RWPE2 (cell line): ENCODE measurements at regions not wholly inside any gene's neighbourhood (a gene's known extent, or its start where the extent isn't known, plus 50 kb on each side); places are given as distances from the start of the nearest gene placed in this dataset.

Source experiments
- ATAC-seq: fragments of 200-7000 bp; cut with Tn5 transposase; 3 replicates; pipeline ENCODE4 v1.9.1; 2021; ENCODE audit warnings: low read depth
- DNase-seq: peaks from one replicate; pipeline ENCODE4 v3.0.0-alpha.2; 2020; ENCODE audit warnings: low spot score
- H3K27ac ChIP-seq: fragments of 450-650 bp; 2 replicates; pipeline ENCODE4 v1.5.1; 2017; ENCODE audit warnings: mild to moderate bottlenecking; ENCODE audit not compliant: poor library complexity, severe bottlenecking
- H3K27me3 ChIP-seq: fragments of 250-450 bp; sonication (Bioruptor Pico); 2 replicates; pipeline ENCODE4 v1.5.1; 2021; ENCODE audit warnings: mild to moderate bottlenecking, moderate library complexity; ENCODE audit not compliant: insufficient read depth, poor library complexity, severe bottlenecking
- H3K36me3 ChIP-seq: fragments of 250-450 bp; sonication (Bioruptor Pico); 2 replicates; pipeline ENCODE4 v1.5.1; 2020; ENCODE audit warnings: low read depth, mild to moderate bottlenecking, moderate library complexity
- H3K4me1 ChIP-seq: fragments of 250-450 bp; sonication (Bioruptor Pico); 2 replicates; pipeline ENCODE4 v1.5.1; 2021; ENCODE audit warnings: mild to moderate bottlenecking, moderate library complexity; ENCODE audit not compliant: insufficient read depth, poor library complexity, severe bottlenecking
- H3K4me3 ChIP-seq: fragments of 250-450 bp; sonication (Bioruptor Pico); 2 replicates; pipeline ENCODE4 v1.5.1; 2021; ENCODE audit warnings: mild to moderate bottlenecking, moderate library complexity; ENCODE audit not compliant: severe bottlenecking
- H3K9me3 ChIP-seq: fragments of 250-450 bp; sonication (Bioruptor Pico); 2 replicates; pipeline ENCODE4 v1.5.1; 2021; ENCODE audit warnings: mild to moderate bottlenecking, moderate library complexity; ENCODE audit not compliant: severe bottlenecking
- TF ChIP-seq, protein P1 (sequence below): fragments of 450-650 bp; IDR thresholded peaks from one replicate; pipeline ENCODE4 v1.5.1; 2017; ENCODE audit warnings: mild to moderate bottlenecking, moderate library complexity; ENCODE audit not compliant: poor library complexity, severe bottlenecking

DNA sequence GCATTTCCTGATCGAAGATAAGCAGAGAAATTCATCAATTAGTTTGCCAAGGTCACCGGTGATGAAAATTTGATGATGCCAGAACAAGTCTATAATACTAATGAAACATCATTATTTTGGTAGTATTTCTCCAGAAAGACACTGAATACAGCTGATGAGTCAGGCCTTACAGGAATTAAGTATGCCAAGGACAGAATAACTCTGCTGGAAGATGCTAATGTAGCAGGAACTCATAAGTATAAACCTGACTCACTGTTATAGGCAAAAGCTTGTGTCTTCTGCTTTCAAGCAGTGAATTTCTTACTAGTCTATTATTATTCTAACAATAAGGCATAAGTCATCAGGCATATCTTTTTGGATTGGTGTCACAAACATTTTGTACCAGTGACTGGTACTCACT lies 1825.1 kb upstream of the IGFBP7 start:
- Histone ChIP-seq H3K9me3 (no peaks in the 10 kb centered on the region), H3K4me3 (no peak overlapping the region), H3K27me3 (no peaks in the 10 kb centered on the region), H3K27ac (no peak overlapping the region), H3K4me1 (peaks cover 3% of the 10 kb centered on the region), H3K36me3 (no peaks in the 10 kb centered on the region)
- DNase-seq = no peak
- TF ChIP-seq, protein P1, sequence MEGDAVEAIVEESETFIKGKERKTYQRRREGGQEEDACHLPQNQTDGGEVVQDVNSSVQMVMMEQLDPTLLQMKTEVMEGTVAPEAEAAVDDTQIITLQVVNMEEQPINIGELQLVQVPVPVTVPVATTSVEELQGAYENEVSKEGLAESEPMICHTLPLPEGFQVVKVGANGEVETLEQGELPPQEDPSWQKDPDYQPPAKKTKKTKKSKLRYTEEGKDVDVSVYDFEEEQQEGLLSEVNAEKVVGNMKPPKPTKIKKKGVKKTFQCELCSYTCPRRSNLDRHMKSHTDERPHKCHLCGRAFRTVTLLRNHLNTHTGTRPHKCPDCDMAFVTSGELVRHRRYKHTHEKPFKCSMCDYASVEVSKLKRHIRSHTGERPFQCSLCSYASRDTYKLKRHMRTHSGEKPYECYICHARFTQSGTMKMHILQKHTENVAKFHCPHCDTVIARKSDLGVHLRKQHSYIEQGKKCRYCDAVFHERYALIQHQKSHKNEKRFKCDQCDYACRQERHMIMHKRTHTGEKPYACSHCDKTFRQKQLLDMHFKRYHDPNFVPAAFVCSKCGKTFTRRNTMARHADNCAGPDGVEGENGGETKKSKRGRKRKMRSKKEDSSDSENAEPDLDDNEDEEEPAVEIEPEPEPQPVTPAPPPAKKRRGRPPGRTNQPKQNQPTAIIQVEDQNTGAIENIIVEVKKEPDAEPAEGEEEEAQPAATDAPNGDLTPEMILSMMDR = no peak
- peak; percentile 38; the same call in 1 of the 3 replicates for ATAC-seq

- ATAC-seq = no peak
- Histone ChIP-seq H3K4me1 (peaks cover 3% of the 10 kb centered on the region), H3K36me3 (no peaks in the 10 kb centered on the region), H3K27ac (no peak overlapping the region), H3K27me3 (no peaks in the 10 kb centered on the region), H3K4me3 (no peak overlapping the region), H3K9me3 (no peaks in the 10 kb centered on the region)
- DNase-seq = no peak
- TF ChIP-seq, protein P1 = no peak
These were observed 1826.3 kb upstream of the IGFBP7 start for GRCh38 chr4:58936436-58936835.

GRCh38 chr4:58940167-58940566 lies 1830.0 kb upstream of the IGFBP7 start:
- DNase-seq (no peak), ATAC-seq (peak; percentile 46; the same call in 1 of the 3 replicates)
- H3K4me3 ChIP-seq = peak overlapping the region; percentile 14
- no peaks in the 10 kb centered on the region for H3K27me3 ChIP-seq
- no peaks in the 10 kb centered on the region for H3K9me3 ChIP-seq
- peaks cover 3% of the 10 kb centered on the region for H3K4me1 ChIP-seq
- H3K36me3 ChIP-seq = no peaks in the 10 kb centered on the region
- TF ChIP-seq, protein P1 = no peak
- H3K27ac ChIP-seq = no peak overlapping the region

DNA sequence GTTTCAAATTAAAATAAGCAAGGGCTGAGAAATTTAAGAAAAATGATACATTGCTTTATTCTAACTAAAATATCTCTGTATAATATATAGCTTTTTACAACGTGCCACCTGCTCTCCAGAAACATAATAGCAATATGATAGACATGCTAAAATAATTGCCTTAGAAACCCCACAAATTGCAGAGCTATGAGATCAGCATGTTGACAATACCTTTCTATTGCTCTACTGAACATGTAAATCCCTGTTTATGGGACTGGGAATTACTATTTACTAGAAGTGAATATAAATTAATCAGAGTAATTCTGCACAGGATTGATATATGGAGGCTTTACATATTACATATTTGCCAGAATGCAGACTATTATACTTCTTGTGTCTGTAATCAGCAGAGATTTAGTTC lies 1831.1 kb upstream of the IGFBP7 start:
- H3K27ac ChIP-seq = no peak overlapping the region
- H3K4me1 ChIP-seq = peaks cover 3% of the 10 kb centered on the region
- no peaks in the 10 kb centered on the region for H3K9me3 ChIP-seq
- no peaks in the 10 kb centered on the region for H3K27me3 ChIP-seq
- TF ChIP-seq, protein P1 = no peak
- ATAC-seq = no peak
- H3K4me3 ChIP-seq = no peak overlapping the region
- no peak for DNase-seq
- H3K36me3 ChIP-seq = no peaks in the 10 kb centered on the region

GRCh38 chr4:58953575-58953974 lies 1843.4 kb upstream of the IGFBP7 start:
- Histone ChIP-seq H3K4me3 (no peak overlapping the region), H3K9me3 (peaks cover 2% of the 10 kb centered on the region), H3K27me3 (no peaks in the 10 kb centered on the region), H3K4me1 (no peaks in the 10 kb centered on the region), H3K36me3 (no peaks in the 10 kb centered on the region), H3K27ac (no peak overlapping the region)
- ATAC-seq (no peak), DNase-seq (no peak)
- TF ChIP-seq, protein P1 = no peak
